NCI-H345 (cell line): ENCODE measurements at regions not wholly inside any gene's neighbourhood (a gene's known extent, or its start where the extent isn't known, plus 50 kb on each side); places are given as distances from the start of the nearest gene placed in this dataset.
"Not testable (repeated sequence)": the region's sequence is repeated elsewhere in the genome, so short reads cannot be mapped to it uniquely, and the experiment has no call there.

Source experiments
- DNase-seq: peaks from one replicate; lab custom pipeline; 2025; lab: John Stamatoyannopoulos, UW

GRCh38 chr6:153539602-153540001 lies 408.5 kb upstream of the RGS17 start:
- no peak for DNase-seq

DNA sequence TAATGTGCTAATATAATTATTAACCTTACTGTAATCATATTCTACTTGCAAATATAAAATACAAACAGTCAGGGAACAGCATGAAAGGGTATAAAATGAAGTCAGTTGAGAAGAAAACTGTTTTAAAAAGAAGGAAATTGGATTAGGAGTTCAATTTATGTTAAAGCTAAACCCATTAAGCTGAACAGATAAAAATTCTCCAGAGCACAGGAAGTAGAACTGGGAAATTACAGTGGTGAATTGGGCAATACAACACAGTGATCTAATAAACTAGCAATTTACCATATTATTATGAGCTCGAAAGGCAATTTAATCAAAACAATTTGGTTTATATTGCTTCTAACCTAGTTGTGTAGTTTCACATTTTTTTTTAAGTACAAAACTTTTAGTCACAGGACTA lies 407.4 kb upstream of the RGS17 start:
- no peak for DNase-seq

DNA sequence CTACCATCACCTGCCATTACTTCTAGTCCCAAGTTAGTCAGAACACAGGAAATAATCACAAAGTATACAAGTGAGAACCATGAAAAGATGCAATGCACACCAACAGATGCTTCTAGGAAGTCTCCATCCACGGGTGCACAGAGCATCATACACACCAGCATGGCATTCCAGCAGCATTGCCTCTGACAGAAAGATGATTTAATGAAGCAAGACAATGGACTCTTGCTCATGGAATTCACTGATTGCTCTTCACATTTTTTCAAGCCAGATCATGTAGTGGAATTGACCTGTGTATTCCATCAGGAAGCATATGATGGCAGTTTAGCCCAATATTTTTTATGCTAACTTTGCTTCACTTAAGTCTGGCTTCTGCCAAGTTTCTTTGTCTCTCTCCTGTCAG lies 406.3 kb upstream of the RGS17 start:
- DNase-seq = no peak

DNA sequence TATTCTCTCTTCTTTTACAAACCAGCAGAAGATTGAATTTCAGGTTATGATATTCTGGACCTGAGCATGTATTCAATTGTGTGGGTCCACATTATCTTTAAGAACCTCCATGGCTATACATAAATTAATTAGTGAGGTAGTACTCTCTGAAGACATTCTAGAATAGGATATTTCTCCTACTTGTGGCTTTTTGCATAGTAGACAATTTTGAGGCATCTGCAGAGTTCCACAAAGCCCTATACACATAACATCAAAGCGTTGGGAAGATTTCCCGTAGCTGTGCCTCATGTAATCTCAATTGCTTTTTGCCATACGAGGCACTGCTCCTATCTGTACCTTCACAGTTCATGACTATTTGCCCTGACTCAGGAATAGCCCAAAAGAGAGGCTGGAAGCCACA lies 395.4 kb upstream of the RGS17 start:
- no peak for DNase-seq

GRCh38 chr6:153525998-153526397 lies 394.9 kb upstream of the RGS17 start:
- DNase-seq = no peak

DNA sequence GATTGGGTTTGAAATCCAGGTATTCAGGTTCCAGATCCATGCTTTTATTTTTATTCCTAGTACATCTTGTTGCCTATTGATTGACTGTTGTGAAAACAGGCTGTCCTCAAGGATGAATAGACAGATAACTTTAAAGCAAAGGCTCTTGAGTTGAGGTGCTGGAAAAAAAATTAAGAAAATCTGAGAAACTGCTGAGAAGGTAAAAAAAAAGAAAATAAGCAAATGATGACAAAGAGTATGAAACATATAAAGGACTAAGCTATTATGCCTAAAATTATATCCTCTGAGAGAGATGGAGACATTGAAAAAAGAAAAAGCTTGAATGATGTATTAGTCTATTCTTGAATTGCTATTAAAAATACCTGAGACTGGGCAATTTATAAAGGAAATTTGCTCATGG lies 392.3 kb upstream of the RGS17 start:
- no peak for DNase-seq

GRCh38 chr6:153511896-153512496 lies 380.9 kb upstream of the RGS17 start:
- DNase-seq = no peak

DNA sequence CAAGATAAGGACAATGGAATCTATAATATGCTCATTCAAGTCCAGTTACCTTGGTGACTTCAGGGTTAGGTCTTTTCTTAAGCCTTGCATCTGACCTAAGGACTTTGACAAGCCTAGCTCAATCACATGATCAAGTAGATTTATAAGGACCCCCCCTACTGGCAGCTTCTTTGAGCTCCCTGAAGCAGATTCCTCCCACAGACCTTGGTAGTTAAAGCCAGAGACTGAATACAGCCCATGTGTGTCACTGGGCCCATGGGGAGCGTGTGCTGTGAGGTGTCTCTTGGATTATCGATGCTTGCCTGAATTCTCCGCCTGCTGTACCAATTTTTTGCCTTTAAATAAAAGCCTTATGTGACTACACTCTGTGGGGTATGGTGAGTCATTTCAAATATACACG lies 372.7 kb upstream of the RGS17 start:
- peak; percentile 4 for DNase-seq

- no peak for DNase-seq
These were observed 362.4 kb upstream of the RGS17 start for GRCh38 chr6:153493501-153493900.

- DNase-seq = no peak
These were observed 358.4 kb upstream of the RGS17 start for GRCh38 chr6:153489479-153489878.

DNA sequence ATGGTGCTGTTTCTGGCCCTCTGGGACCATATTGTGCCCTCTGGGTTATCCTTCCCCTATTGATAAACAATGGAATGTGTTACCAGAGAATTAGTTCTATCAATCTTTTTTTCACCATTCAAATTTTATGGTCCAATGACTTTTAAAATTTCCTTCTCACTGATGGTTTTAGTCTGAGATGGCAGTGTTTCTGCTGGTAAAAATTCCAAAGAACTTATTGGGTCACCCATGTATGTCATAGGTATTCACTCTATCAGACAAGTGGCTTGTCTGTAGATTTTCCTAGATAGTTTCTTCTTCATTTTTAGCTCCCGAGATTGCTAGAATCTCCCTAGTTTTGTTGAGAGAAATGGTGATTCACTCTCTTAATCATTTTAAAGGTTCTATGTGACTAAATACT lies 357.2 kb upstream of the RGS17 start:
- DNase-seq = no peak

GRCh38 chr6:153485072-153485471 lies 354.0 kb upstream of the RGS17 start:
- no peak for DNase-seq

DNA sequence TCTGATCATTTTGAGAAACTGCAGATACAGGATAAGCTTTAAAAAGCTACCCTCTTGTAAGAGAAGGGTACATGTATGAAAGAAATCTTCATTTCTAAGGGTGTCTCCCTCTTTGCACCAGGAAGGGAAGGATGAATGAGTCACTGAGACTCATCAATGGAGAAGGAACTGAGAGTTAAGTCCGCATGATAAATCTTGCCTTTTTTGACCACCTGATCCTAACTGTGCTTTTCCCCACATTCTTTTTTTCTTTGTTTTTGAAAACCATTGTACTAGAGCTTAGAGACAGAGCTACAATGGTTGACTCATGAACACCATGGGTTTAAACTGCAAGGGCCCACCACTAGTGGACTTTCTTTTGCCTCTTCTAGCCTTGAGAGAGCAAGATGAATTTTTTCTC lies 353.0 kb upstream of the RGS17 start:
- DNase-seq = no peak

- no peak for DNase-seq
These were observed 345.2 kb upstream of the RGS17 start for GRCh38 chr6:153476243-153476642.

GRCh38 chr6:153465050-153465449 lies 334.0 kb upstream of the RGS17 start:
- DNase-seq = no peak

GRCh38 chr6:153449279-153449678 lies 318.2 kb upstream of the RGS17 start:
- no peak for DNase-seq

- DNase-seq = not testable (repeated sequence)
These were observed 311.7 kb upstream of the RGS17 start for GRCh38 chr6:153442749-153443148.

- no peak for DNase-seq
These were observed 311.0 kb upstream of the RGS17 start for GRCh38 chr6:153442096-153442495.

GRCh38 chr6:153437193-153437592 lies 306.1 kb upstream of the RGS17 start:
- no peak for DNase-seq

- no peak for DNase-seq
These were observed 305.3 kb upstream of the RGS17 start for GRCh38 chr6:153436351-153436750.

DNA sequence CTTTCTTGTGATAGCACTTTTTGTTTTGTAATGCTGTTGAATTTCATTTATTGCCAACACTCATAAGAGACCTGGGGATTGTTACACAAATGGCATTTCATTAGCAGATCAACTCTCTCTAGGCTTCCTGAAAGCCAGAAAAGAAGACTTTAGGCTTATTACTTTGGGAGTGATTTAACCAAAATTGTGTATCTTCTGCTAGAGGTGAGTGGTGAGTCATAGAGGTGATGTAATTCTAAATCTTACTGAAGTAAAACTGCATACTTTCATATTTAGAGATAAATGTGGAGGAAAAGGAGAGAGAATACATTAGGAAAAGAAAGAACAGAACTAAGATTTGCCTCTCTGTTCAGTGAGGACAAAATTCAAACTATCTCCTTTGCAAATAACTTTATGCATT lies 304.7 kb upstream of the RGS17 start:
- no peak for DNase-seq

DNA sequence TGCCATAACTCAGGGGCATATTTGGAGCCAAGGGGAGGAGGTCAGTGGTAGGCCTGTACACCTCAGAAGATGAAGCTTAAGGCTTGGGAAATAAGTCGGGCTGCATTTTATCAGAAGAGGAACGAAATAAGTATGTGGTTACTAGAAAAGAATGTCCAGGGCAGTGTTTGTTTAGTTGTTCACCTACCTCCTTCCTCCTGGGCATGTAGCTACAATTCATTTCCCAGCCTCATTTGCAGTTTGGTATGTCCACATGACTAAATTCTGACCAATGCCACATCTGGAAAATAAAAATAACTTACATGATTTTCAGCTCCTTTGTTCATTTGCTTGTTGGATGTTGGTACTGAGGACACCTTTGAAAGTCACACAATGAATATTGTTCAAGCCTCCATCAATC lies 294.5 kb upstream of the RGS17 start:
- no peak for DNase-seq

GRCh38 chr6:153424719-153425400 lies 293.8 kb upstream of the RGS17 start:
- no peak for DNase-seq

DNA sequence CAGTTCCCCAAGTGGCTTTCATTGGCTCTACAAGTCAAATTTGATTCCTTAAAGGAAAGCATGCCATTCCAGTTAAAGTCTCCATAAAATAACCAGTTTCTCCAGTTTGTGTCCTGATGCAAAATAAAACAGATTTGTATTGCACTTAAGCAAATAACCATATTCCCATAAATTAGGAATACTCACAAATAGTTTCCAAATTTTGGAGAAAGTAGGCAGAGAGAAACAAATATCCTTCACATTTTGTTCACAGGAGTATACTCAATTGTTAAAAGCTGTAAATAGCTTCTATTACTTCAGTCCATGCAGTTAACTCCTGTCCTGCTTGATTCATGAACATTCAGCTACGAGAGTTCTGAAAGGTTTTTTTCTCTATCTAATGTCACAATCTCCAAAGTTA lies 281.4 kb upstream of the RGS17 start:
- no peak for DNase-seq
